RWPE2 (cell line): ENCODE measurements at regions not wholly inside any gene's neighbourhood (a gene's known extent, or its start where the extent isn't known, plus 50 kb on each side); places are given as distances from the start of the nearest gene placed in this dataset.

Source experiments
- ATAC-seq: fragments of 200-7000 bp; cut with Tn5 transposase; 3 replicates; pipeline ENCODE4 v1.9.1; 2021; ENCODE audit warnings: low read depth
- DNase-seq: peaks from one replicate; pipeline ENCODE4 v3.0.0-alpha.2; 2020; ENCODE audit warnings: low spot score
- H3K27ac ChIP-seq: fragments of 450-650 bp; 2 replicates; pipeline ENCODE4 v1.5.1; 2017; ENCODE audit warnings: mild to moderate bottlenecking; ENCODE audit not compliant: poor library complexity, severe bottlenecking
- H3K27me3 ChIP-seq: fragments of 250-450 bp; sonication (Bioruptor Pico); 2 replicates; pipeline ENCODE4 v1.5.1; 2021; ENCODE audit warnings: mild to moderate bottlenecking, moderate library complexity; ENCODE audit not compliant: insufficient read depth, poor library complexity, severe bottlenecking
- H3K36me3 ChIP-seq: fragments of 250-450 bp; sonication (Bioruptor Pico); 2 replicates; pipeline ENCODE4 v1.5.1; 2020; ENCODE audit warnings: low read depth, mild to moderate bottlenecking, moderate library complexity
- H3K4me1 ChIP-seq: fragments of 250-450 bp; sonication (Bioruptor Pico); 2 replicates; pipeline ENCODE4 v1.5.1; 2021; ENCODE audit warnings: mild to moderate bottlenecking, moderate library complexity; ENCODE audit not compliant: insufficient read depth, poor library complexity, severe bottlenecking
- H3K4me3 ChIP-seq: fragments of 250-450 bp; sonication (Bioruptor Pico); 2 replicates; pipeline ENCODE4 v1.5.1; 2021; ENCODE audit warnings: mild to moderate bottlenecking, moderate library complexity; ENCODE audit not compliant: severe bottlenecking
- H3K9me3 ChIP-seq: fragments of 250-450 bp; sonication (Bioruptor Pico); 2 replicates; pipeline ENCODE4 v1.5.1; 2021; ENCODE audit warnings: mild to moderate bottlenecking, moderate library complexity; ENCODE audit not compliant: severe bottlenecking
- TF ChIP-seq, protein P1 (sequence below): fragments of 450-650 bp; IDR thresholded peaks from one replicate; pipeline ENCODE4 v1.5.1; 2017; ENCODE audit warnings: mild to moderate bottlenecking, moderate library complexity; ENCODE audit not compliant: poor library complexity, severe bottlenecking

DNA sequence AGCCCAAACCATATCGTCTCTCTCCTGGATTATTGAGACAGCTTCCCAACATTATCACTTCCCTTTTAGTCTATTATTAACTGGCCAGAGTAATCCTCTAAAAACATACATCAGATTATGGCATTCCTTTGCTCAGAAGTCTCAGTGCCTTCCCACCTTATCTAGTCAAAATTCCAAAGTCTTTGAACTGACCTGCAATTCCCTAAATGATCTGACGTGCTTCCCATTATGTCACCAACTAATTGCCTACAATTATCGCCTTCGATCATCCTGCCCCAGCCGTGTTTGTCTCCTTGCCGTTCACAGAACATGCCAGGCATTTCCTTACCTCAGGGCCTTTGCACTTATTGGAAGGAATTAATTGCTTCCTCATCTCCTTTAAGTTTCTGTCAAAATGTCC, 332.4 kb downstream of the IRS1 start:
- Histone ChIP-seq H3K27ac (no peak overlapping the region), H3K4me3 (no peak overlapping the region), H3K9me3 (peaks cover 2% of the 10 kb centered on the region), H3K27me3 (no peaks in the 10 kb centered on the region), H3K4me1 (no peaks in the 10 kb centered on the region), H3K36me3 (no peaks in the 10 kb centered on the region)
- TF ChIP-seq, protein P1, sequence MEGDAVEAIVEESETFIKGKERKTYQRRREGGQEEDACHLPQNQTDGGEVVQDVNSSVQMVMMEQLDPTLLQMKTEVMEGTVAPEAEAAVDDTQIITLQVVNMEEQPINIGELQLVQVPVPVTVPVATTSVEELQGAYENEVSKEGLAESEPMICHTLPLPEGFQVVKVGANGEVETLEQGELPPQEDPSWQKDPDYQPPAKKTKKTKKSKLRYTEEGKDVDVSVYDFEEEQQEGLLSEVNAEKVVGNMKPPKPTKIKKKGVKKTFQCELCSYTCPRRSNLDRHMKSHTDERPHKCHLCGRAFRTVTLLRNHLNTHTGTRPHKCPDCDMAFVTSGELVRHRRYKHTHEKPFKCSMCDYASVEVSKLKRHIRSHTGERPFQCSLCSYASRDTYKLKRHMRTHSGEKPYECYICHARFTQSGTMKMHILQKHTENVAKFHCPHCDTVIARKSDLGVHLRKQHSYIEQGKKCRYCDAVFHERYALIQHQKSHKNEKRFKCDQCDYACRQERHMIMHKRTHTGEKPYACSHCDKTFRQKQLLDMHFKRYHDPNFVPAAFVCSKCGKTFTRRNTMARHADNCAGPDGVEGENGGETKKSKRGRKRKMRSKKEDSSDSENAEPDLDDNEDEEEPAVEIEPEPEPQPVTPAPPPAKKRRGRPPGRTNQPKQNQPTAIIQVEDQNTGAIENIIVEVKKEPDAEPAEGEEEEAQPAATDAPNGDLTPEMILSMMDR = no peak
- DNase-seq (no peak), ATAC-seq (no peak)

GRCh38 chr2:226466589-226466988, 333.0 kb downstream of the IRS1 start:
- H3K27me3 ChIP-seq = no peaks in the 10 kb centered on the region
- no peak overlapping the region for H3K4me3 ChIP-seq
- TF ChIP-seq, protein P1 = no peak
- DNase-seq = no peak
- no peaks in the 10 kb centered on the region for H3K4me1 ChIP-seq
- H3K27ac ChIP-seq = no peak overlapping the region
- no peaks in the 10 kb centered on the region for H3K36me3 ChIP-seq
- H3K9me3 ChIP-seq = peaks cover 2% of the 10 kb centered on the region
- no peak for ATAC-seq

GRCh38 chr2:226466124-226466523, 333.5 kb downstream of the IRS1 start:
- no peak overlapping the region for H3K4me3 ChIP-seq
- H3K36me3 ChIP-seq = no peaks in the 10 kb centered on the region
- no peak overlapping the region for H3K27ac ChIP-seq
- peaks cover 2% of the 10 kb centered on the region for H3K9me3 ChIP-seq
- no peaks in the 10 kb centered on the region for H3K27me3 ChIP-seq
- H3K4me1 ChIP-seq = no peaks in the 10 kb centered on the region
- DNase-seq (no peak), ATAC-seq (no peak)
- TF ChIP-seq, protein P1 = no peak

GRCh38 chr2:226464380-226464779, 335.2 kb downstream of the IRS1 start:
- no peak overlapping the region for H3K27ac ChIP-seq
- H3K4me3 ChIP-seq = no peak overlapping the region
- TF ChIP-seq, protein P1 = no peak
- no peaks in the 10 kb centered on the region for H3K27me3 ChIP-seq
- no peak for DNase-seq
- no peaks in the 10 kb centered on the region for H3K4me1 ChIP-seq
- H3K36me3 ChIP-seq = no peaks in the 10 kb centered on the region
- peaks cover 2% of the 10 kb centered on the region for H3K9me3 ChIP-seq
- no peak for ATAC-seq

DNA sequence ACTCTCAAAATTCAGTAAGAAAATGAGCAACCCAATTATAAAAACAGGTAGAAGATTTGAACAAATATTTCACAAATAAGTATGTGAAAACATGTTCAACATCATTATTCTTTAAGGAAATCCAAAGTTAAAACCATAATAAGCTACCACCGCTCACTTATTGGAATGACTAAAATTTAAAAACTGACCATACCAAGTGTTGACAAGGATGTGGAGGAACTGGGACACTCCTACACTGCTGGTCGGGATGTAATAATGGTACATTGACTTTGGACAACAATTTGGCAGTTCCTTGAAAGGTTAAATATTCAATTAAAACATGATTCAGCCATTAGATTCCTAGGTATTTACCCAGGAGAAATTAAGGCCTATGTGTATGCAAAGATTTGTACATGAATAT, 336.5 kb downstream of the IRS1 start:
- no peaks in the 10 kb centered on the region for H3K4me1 ChIP-seq
- H3K27ac ChIP-seq = no peak overlapping the region
- H3K4me3 ChIP-seq = no peak overlapping the region
- TF ChIP-seq, protein P1 = no peak
- H3K27me3 ChIP-seq = no peaks in the 10 kb centered on the region
- no peak for DNase-seq
- H3K36me3 ChIP-seq = no peaks in the 10 kb centered on the region
- peaks cover 2% of the 10 kb centered on the region for H3K9me3 ChIP-seq
- ATAC-seq = no peak
